WI38 (cell line): ENCODE measurements at regions not wholly inside any gene's neighbourhood (a gene's known extent, or its start where the extent isn't known, plus 50 kb on each side); places are given as distances from the start of the nearest gene placed in this dataset.

ENCODE experiments used
- H3K4me3 ChIP-seq: 2 replicates; pipeline ENCODE4 v1.5.1; 2011; ENCODE audit warnings: low read depth, mild to moderate bottlenecking, control low read depth, low read length
- CTCF ChIP-seq: IDR thresholded peaks from 2 replicates; pipeline ENCODE4 v1.5.1; 2012; ENCODE audit warnings: low read depth, mild to moderate bottlenecking, control low read depth, low read length

DNA sequence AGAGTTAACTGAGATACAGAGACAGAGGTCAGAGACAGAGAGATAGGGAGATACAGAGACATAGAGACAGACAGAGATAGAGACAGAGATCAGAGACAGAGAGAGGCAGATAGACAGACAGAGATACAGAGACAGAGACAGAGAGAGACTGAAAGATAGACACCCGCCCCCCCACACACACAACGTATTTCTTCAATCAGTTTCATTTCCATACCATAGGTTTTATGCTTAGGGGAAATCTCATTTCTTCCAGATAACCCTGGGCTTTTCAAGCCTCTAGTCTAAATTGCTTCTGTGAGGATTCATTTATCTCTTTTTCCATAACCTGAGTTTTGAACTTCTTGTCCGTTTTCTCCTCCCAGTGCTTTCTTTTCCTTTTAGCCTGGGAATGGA is 94.6 kb downstream of the CD8B2 start:
- TF ChIP-seq CTCF: no peak
- H3K4me3 ChIP-seq: no peak overlapping the region

DNA sequence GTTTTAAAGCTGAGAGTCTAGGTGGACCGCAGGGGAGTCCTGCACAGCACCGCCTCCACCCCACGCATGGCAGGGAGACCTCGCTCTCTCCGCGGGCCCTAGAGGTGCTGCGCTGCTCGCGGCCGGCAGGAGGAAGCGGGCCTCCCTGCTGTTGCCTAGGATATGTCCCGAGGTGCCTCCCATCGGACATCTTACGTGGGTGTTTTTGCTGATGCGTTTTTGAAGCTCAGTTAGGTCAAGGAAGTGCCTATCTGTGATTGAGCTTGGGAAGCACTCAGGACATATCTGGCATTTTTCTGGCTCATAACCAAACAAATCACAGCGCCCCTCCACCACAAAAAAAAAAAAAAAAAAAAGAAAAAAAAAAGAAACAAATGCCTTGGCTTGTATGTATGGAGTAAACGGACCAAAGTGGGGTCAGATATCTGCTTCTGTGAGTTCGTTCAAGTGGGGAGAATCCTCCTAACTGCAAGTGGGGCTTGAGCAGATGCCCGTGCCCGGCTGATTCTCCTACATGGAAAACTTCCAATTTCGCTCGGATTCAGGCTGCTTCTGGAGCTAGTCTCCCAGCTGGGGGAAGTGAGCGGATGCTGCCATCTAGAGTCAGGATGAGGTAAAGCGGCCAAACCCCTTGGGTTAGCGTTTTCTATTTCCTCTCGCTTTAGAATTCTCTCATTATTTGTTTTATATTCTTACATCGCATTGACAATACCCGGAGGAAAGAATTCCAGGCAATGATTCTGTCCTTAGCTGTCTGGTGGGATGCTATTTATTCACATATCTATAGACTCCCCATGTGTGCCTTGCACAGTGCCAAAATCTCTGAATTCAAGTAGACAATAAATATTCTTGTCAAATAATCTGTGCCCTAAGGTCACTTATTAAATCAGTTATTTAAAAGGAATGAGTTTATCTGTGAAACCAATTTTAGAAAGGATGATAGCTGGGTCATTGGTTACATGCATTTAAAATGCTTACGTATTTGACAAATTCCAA is 95.3 kb downstream of the CD8B2 start:
- 0 out of 2 replicates have a peak overlapping the region, but pooled peaks have one; percentile 9 for H3K4me3 ChIP-seq

DNA sequence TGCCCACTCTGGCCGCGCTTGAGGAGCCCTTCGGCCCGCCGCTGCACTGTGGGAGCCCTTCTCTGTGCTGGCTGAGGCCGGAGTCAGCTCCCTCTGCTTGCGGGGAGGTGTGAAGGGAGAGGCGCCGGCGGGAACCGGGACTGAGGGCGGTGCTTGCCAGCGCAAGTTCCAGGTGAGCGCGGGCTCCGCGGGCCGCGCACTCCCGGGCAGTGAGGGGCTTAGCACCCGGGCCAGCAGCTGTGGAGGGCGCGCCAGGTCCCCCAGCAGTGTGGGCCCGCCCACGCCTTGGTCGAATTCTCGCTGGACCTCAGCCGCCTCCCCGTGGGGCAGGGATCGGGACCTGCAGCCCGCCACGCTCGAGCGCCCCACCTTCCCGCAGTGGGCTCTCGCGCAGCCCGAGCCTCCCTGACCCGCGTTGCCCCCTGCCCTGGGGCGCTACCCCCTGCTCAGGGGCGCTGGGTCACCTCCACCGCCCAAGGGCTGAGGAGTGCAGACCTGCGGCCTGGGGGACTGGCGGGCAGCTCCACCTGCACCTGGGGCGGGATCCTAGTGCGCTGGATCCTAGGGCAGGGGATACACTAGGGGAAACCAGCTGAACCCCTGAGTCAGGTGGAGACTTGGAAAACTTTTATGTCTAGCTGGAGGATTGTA is 97.3 kb downstream of the CD8B2 start:
- no peak overlapping the region for H3K4me3 ChIP-seq
- TF ChIP-seq CTCF: no peak

More for the DNA sequence above, 95.3 kb downstream of the CD8B2 start:
- TF ChIP-seq CTCF: peak; percentile 71

- 0 out of 2 replicates have a peak, but pooled peaks have one; percentile 20 for TF ChIP-seq CTCF
- no peak overlapping the region for H3K4me3 ChIP-seq
Measured at GRCh38 chr2:106596844-106597243, 109.7 kb downstream of the CD8B2 start.

DNA sequence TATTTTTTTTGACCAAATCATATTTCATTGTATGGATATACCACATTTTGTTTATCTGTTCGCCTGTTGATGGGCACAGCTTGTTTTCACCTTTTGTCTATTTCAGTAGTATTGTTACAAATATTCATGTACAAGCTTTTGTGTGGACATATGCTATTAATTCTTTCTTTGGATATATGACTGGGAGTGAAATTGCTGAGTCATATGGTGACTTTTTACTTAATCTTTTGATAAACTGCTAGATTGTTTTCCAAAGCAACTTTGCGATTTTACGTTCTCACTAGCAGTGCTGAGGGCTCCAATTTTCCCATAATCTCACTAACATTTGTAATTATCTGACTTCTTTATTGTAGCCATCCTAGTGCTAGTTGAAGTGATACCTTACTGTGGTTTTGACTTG is 112.4 kb downstream of the CD8B2 start:
- H3K4me3 ChIP-seq: no peak overlapping the region
- TF ChIP-seq CTCF: no peak

- H3K4me3 ChIP-seq: no peak overlapping the region
- TF ChIP-seq CTCF: no peak
Measured at GRCh38 chr2:106602042-106602441, 114.9 kb downstream of the CD8B2 start.

- no peak for TF ChIP-seq CTCF
- H3K4me3 ChIP-seq: no peak overlapping the region
Measured at GRCh38 chr2:106606652-106607051, 119.5 kb downstream of the CD8B2 start.
